GM23248 (cell line): ENCODE measurements at regions not wholly inside any gene's neighbourhood (a gene's known extent, or its start where the extent isn't known, plus 50 kb on each side); places are given as distances from the start of the nearest gene placed in this dataset.

ENCODE experiments used
- EZH2 ChIP-seq: fragments of 200-600 bp; sonication (generic); IDR thresholded peaks from 2 replicates; pipeline ENCODE4 v1.6.1; 2018; ENCODE audit warnings: antibody characterized with exemption, mild to moderate bottlenecking; ENCODE audit not compliant: insufficient read depth, poor library complexity, severe bottlenecking
- EZH2phosphoT487 ChIP-seq: fragments of 200-600 bp; sonication (generic); IDR thresholded peaks from 2 replicates; pipeline ENCODE4 v1.6.1; 2018; ENCODE audit warnings: antibody characterized with exemption, moderate library complexity, mild to moderate bottlenecking, low read depth; ENCODE audit not compliant: insufficient read depth

GRCh38 chr4:103948244-103949018 lies 228.6 kb upstream of the TACR3 start:
- no peak for TF ChIP-seq EZH2
- TF ChIP-seq EZH2phosphoT487: no peak
